Loucy (cell line): ENCODE measurements at regions not wholly inside any gene's neighbourhood (a gene's known extent, or its start where the extent isn't known, plus 50 kb on each side); places are given as distances from the start of the nearest gene placed in this dataset.

ENCODE experiments used
- H2AFZ ChIP-seq: fragments of 200-600 bp; sonication (generic); 2 replicates; pipeline ENCODE4 v1.6.0; 2016; ENCODE audit warnings: antibody characterized with exemption, mild to moderate bottlenecking, low read length, moderate library complexity
- H3F3A ChIP-seq: fragments of 200-600 bp; 2 replicates; pipeline ENCODE4 v1.6.0; 2016; ENCODE audit warnings: antibody characterized with exemption, low read depth, mild to moderate bottlenecking
- H3K27me3 ChIP-seq: fragments of 200-600 bp; sonication (generic); 2 replicates; pipeline ENCODE4 v1.6.1; 2014; ENCODE audit warnings: low read length, mild to moderate bottlenecking; ENCODE audit not compliant: insufficient read depth, poor library complexity, severe bottlenecking
- H3K36me3 ChIP-seq: fragments of 200-600 bp; sonication (generic); 2 replicates; pipeline ENCODE4 v1.6.1; 2016; ENCODE audit warnings: low read length; ENCODE audit not compliant: insufficient read depth
- H3K4me1 ChIP-seq: fragments of 200-600 bp; sonication (generic); 2 replicates; pipeline ENCODE4 v1.5.1; 2014; ENCODE audit warnings: low read length, mild to moderate bottlenecking; ENCODE audit not compliant: insufficient read depth, poor library complexity, severe bottlenecking
- H3K4me2 ChIP-seq: fragments of 200-600 bp; sonication (generic); 2 replicates; pipeline ENCODE4 v1.6.0; 2014; ENCODE audit warnings: antibody characterized with exemption, low read length, low read depth, mild to moderate bottlenecking; ENCODE audit not compliant: poor library complexity, severe bottlenecking
- H3K4me3 ChIP-seq: fragments of 200-600 bp; sonication (generic); 2 replicates; pipeline ENCODE4 v1.5.1; 2014; ENCODE audit warnings: low read length, mild to moderate bottlenecking, mixed read lengths; ENCODE audit not compliant: poor library complexity, severe bottlenecking
- H3K79me2 ChIP-seq: fragments of 200-600 bp; sonication (generic); 2 replicates; pipeline ENCODE4 v1.6.1; 2014; ENCODE audit warnings: low read length; ENCODE audit not compliant: insufficient read depth
- H3K9ac ChIP-seq: fragments of 200-600 bp; sonication (generic); 2 replicates; pipeline ENCODE4 v1.6.0; 2014; ENCODE audit warnings: mild to moderate bottlenecking, low read depth, low read length, moderate library complexity; ENCODE audit not compliant: poor library complexity, severe bottlenecking
- H3K9me2 ChIP-seq: fragments of 200-600 bp; sonication (generic); replicated peaks from 2 replicates; pipeline ENCODE4 v1.6.1; 2016; ENCODE audit warnings: low read depth, low read length, mixed read lengths
- H3K9me3 ChIP-seq: fragments of 200-600 bp; sonication (generic); 2 replicates; pipeline ENCODE4 v1.6.1; 2014; ENCODE audit warnings: mild to moderate bottlenecking, antibody characterized with exemption, low read length, low read depth; ENCODE audit not compliant: insufficient read depth
- H4K20me1 ChIP-seq: fragments of 200-600 bp; sonication (generic); 2 replicates; pipeline ENCODE4 v1.6.0; 2014; ENCODE audit warnings: antibody characterized with exemption, low read length, mild to moderate bottlenecking; ENCODE audit not compliant: insufficient read depth, poor library complexity, severe bottlenecking
- CTCF ChIP-seq: fragments of 200-600 bp; sonication (generic); conservative IDR thresholded peaks from 2 replicates; pipeline ENCODE4 v1.5.1; 2014; ENCODE audit warnings: mild to moderate bottlenecking, antibody characterized with exemption, low read length
- EZH2phosphoT487 ChIP-seq: fragments of 200-600 bp; IDR thresholded peaks from 2 replicates; pipeline ENCODE4 v1.6.1; 2018; ENCODE audit warnings: antibody characterized with exemption, mild to moderate bottlenecking, moderate library complexity, borderline replicate concordance

- H2AFZ ChIP-seq = no peak overlapping the region
- no peaks in the 10 kb centered on the region for H4K20me1 ChIP-seq
- H3K36me3 ChIP-seq = no peaks in the 10 kb centered on the region
- H3K79me2 ChIP-seq = no peaks in the 10 kb centered on the region
- H3K4me1 ChIP-seq = peaks cover 17% of the 10 kb centered on the region
- H3K9me3 ChIP-seq = no peaks in the 10 kb centered on the region
- no peak overlapping the region for H3K4me3 ChIP-seq
- no peaks in the 10 kb centered on the region for H3K9me2 ChIP-seq
- TF ChIP-seq CTCF = no peak
- no peak for TF ChIP-seq EZH2phosphoT487
- no peak overlapping the region for H3K4me2 ChIP-seq
- H3K27me3 ChIP-seq = no peaks in the 10 kb centered on the region
- peaks cover 4% of the 10 kb centered on the region; the same call in 1 of the 2 replicates for H3F3A ChIP-seq
- no peak overlapping the region for H3K9ac ChIP-seq
Observed at GRCh38 chr15:49742381-49742780, 121.5 kb downstream of the DTWD1 start.

- no peak overlapping the region for H3K4me3 ChIP-seq
- TF ChIP-seq CTCF (no peak), EZH2phosphoT487 (no peak)
- no peaks in the 10 kb centered on the region for H3K4me1 ChIP-seq
- H3F3A ChIP-seq = no peaks in the 10 kb centered on the region
- H3K36me3 ChIP-seq = no peaks in the 10 kb centered on the region
- no peaks in the 10 kb centered on the region for H3K79me2 ChIP-seq
- H3K4me2 ChIP-seq = no peak overlapping the region
- no peak overlapping the region for H2AFZ ChIP-seq
- no peaks in the 10 kb centered on the region for H3K9me3 ChIP-seq
- H4K20me1 ChIP-seq = no peaks in the 10 kb centered on the region
- no peak overlapping the region for H3K9ac ChIP-seq
- H3K9me2 ChIP-seq = no peaks in the 10 kb centered on the region
- no peaks in the 10 kb centered on the region for H3K27me3 ChIP-seq
Observed at GRCh38 chr15:49747340-49747739, 126.5 kb downstream of the DTWD1 start.

GRCh38 chr15:49748791-49749190 is 127.9 kb downstream of the DTWD1 start:
- Histone ChIP-seq H4K20me1 (no peaks in the 10 kb centered on the region), H3K9me2 (no peaks in the 10 kb centered on the region), H3K4me3 (no peak overlapping the region), H3F3A (no peaks in the 10 kb centered on the region), H3K9ac (no peak overlapping the region), H3K79me2 (no peaks in the 10 kb centered on the region), H3K9me3 (no peaks in the 10 kb centered on the region), H3K4me1 (no peaks in the 10 kb centered on the region), H2AFZ (no peak overlapping the region), H3K4me2 (no peak overlapping the region), H3K36me3 (no peaks in the 10 kb centered on the region), H3K27me3 (no peaks in the 10 kb centered on the region)
- no peak for TF ChIP-seq EZH2phosphoT487
- no peak for TF ChIP-seq CTCF
